ENCODE measurements at regions not wholly inside any gene's neighbourhood (a gene's known extent, or its start where the extent isn't known, plus 50 kb on each side); places are given as distances from the start of the nearest gene placed in this dataset.

- TF ChIP-seq HOMEZ (CRISPR knock-in tag; IDR thresholded peaks at IDR 0.05; ENCODE audit: low read depth) (no peak), MAFG (CRISPR knock-in tag; IDR thresholded peaks at IDR 0.05) (no peak), CTCF (CRISPR knock-in tag; IDR thresholded peaks at IDR 0.05) (no peak), KAT8 (CRISPR knock-in tag; IDR thresholded peaks at IDR 0.05) (no peak), EZH2 (conservative IDR thresholded peaks at IDR 0.05; ENCODE audit: low read depth, low read length) (no peak)
These were observed 162.8 kb downstream of the FZD1 start for GRCh38 chr7:91427051-91427450.

Measured in HepG2 (cell line).